ENCODE measurements at regions not wholly inside any gene's neighbourhood (a gene's known extent, or its start where the extent isn't known, plus 50 kb on each side); places are given as distances from the start of the nearest gene placed in this dataset.

DNA sequence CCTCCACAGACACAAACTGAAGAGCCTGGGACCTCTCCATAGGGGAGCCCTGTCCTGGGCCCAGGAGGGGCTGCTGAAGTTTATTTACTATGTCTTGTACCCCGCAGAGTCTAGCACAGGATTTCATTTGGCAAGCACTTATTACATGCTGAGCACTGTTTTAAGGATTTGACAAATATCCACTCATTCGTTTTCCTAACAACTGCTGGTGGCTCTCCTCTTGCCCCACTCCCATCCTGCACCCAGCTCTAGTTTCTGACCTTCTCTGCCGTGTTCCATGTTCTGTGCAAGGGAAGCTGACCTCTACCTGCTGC, 127.0 kb upstream of the MAFB start:
- H4K91ac ChIP-seq (ENCODE audit: low read depth, low read length, poor library complexity): no peak overlapping the region
- H2BK15ac ChIP-seq (ENCODE audit: low read length): no peak overlapping the region
- H4K8ac ChIP-seq (ENCODE audit: low read depth, low read length): no peak overlapping the region
- no peak overlapping the region for H3K4me3 ChIP-seq (ENCODE audit: low read length in 2 of 2)
- H2BK5ac ChIP-seq (ENCODE audit: low read length): no peak overlapping the region
- no peak overlapping the region for H3K9ac ChIP-seq (ENCODE audit: low read depth, low read length, poor library complexity)
- no peak overlapping the region for H3K27ac ChIP-seq (replicated peaks; ENCODE audit: low read length)
- no peaks in the 10 kb centered on the region for H3K27me3 ChIP-seq (ENCODE audit: control insufficient read depth in 3 of 3, insufficient read depth in 3 of 3, low read depth in 1 of 3, low read length in 3 of 3)
- H2BK12ac ChIP-seq (ENCODE audit: low read length): no peak overlapping the region
- no peak overlapping the region for H2AK5ac ChIP-seq (ENCODE audit: low read depth, low read length)
- peaks cover 0 to under 1% of the 10 kb centered on the region in 2 donors for H3K9me3 ChIP-seq (replicated peaks in 1 of 2; ENCODE audit: control insufficient read depth in 2 of 2, insufficient read depth in 1 of 2, low read depth in 1 of 2, low read length in 2 of 2)
- peaks cover 0 to 2% of the 10 kb centered on the region in 2 donors for H3K4me1 ChIP-seq (ENCODE audit: control insufficient read depth in 2 of 2, insufficient read depth in 1 of 2, low read depth in 1 of 2, low read length in 2 of 2)
- H3K4ac ChIP-seq (ENCODE audit: low read length): no peak overlapping the region
- no peak overlapping the region for H2AFZ ChIP-seq (ENCODE audit: low read length)
- no peak overlapping the region for H3K4me2 ChIP-seq (ENCODE audit: insufficient read depth, low read length, poor library complexity, severe bottlenecking)
- H3K23ac ChIP-seq (ENCODE audit: low read depth, low read length, poor library complexity): no peak overlapping the region
- no peaks in the 10 kb centered on the region for H3K79me1 ChIP-seq (ENCODE audit: low read depth, low read length)
- DNase-seq (ENCODE audit: low spot score): no peak
- H2BK120ac ChIP-seq (ENCODE audit: low read depth, low read length): no peak overlapping the region
- H3K36me3 ChIP-seq (replicated peaks in 1 of 2; ENCODE audit: control insufficient read depth in 2 of 2, insufficient read depth in 2 of 2, low read length in 2 of 2): no peaks in the 10 kb centered on the region
- no peak overlapping the region for H3K14ac ChIP-seq (ENCODE audit: low read length)
- WGBS, 2 donors (ENCODE audit: extremely low coverage in 2 of 2, insufficient read length in 2 of 2, insufficient replicate concordance in 1 of 2): no CpG with 5 or more reads among the region's 3 CpGs
- H3K18ac ChIP-seq (ENCODE audit: low read length): peak overlapping the region; percentile 21

DNA sequence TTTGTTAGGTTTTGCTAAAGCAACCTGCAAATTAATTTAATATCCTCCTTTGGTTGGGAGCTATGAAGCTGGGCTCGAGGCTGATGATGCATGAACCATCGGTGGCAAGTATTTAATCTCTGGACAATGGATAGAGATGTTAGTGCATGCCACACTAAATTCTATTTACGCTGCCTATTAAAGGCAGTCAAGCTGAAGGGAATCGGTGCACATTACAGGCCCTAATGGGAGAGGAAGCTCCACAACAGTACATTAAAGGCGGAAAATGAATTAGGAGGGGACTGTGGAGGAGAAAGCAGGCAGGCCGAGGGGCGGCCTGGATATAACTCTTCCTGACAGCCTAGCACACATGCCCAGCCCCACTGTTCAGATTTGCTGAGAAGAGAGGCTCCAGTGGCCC, 132.4 kb upstream of the MAFB start:
- Histone ChIP-seq H3K27me3 (ENCODE audit: control insufficient read depth in 3 of 3, insufficient read depth in 3 of 3, low read depth in 1 of 3, low read length in 3 of 3) (no peaks in the 10 kb centered on the region), H3K79me1 (ENCODE audit: low read depth, low read length) (no peaks in the 10 kb centered on the region), H3K9me3 (replicated peaks in 1 of 2; ENCODE audit: control insufficient read depth in 2 of 2, insufficient read depth in 1 of 2, low read depth in 1 of 2, low read length in 2 of 2) (no peaks in the 10 kb centered on the region), H2BK12ac (ENCODE audit: low read length) (no peak overlapping the region), H3K4me2 (ENCODE audit: insufficient read depth, low read length, poor library complexity, severe bottlenecking) (no peak overlapping the region), H3K36me3 (replicated peaks in 1 of 2; ENCODE audit: control insufficient read depth in 2 of 2, insufficient read depth in 2 of 2, low read length in 2 of 2) (no peaks in the 10 kb centered on the region), H2AK5ac (ENCODE audit: low read depth, low read length) (no peak overlapping the region), H2BK120ac (ENCODE audit: low read depth, low read length) (no peak overlapping the region), H3K23ac (ENCODE audit: low read depth, low read length, poor library complexity) (no peak overlapping the region), H2BK5ac (ENCODE audit: low read length) (no peak overlapping the region), H3K4ac (ENCODE audit: low read length) (no peak overlapping the region), H3K9ac (ENCODE audit: low read depth, low read length, poor library complexity) (no peak overlapping the region), H4K91ac (ENCODE audit: low read depth, low read length, poor library complexity) (no peak overlapping the region), H2AFZ (ENCODE audit: low read length) (no peak overlapping the region), H4K8ac (ENCODE audit: low read depth, low read length) (no peak overlapping the region), H3K4me1 (ENCODE audit: control insufficient read depth in 2 of 2, insufficient read depth in 1 of 2, low read depth in 1 of 2, low read length in 2 of 2) (no peaks in the 10 kb centered on the region), H3K14ac (ENCODE audit: low read length) (no peak overlapping the region), H3K18ac (ENCODE audit: low read length) (no peak overlapping the region), H2BK15ac (ENCODE audit: low read length) (no peak overlapping the region), H3K4me3 (ENCODE audit: low read length in 2 of 2) (no peak overlapping the region), H3K27ac (replicated peaks; ENCODE audit: low read length) (no peak overlapping the region)
- WGBS, 2 donors (ENCODE audit: extremely low coverage in 2 of 2, insufficient read length in 2 of 2, insufficient replicate concordance in 1 of 2): no CpG with 5 or more reads among the region's 7 CpGs
- DNase-seq (ENCODE audit: low spot score): no peak

DNA sequence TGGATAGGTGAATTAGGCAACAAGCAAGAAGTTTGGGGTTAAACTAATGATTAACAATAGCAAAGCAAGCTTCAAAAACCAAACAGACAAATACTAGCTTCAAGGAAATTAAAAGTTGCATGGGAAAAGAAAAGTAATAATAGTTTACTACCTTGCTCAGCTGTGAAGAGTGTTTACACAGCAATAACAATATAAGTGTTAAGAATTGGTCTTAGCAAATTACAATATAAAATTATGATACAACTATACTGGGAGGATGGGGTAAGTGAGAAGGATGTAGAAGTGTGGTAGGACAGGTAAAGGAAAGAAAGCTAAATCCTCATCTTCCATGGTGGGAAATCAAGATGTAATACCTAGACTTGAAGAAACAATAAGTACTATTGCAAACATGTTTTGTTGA, 137.7 kb upstream of the MAFB start:
- H3K4me3 ChIP-seq (ENCODE audit: low read length in 2 of 2): no peak overlapping the region
- no peak for DNase-seq (ENCODE audit: low spot score)
- H2BK12ac ChIP-seq (ENCODE audit: low read length): no peak overlapping the region
- no peak overlapping the region for H3K4me2 ChIP-seq (ENCODE audit: insufficient read depth, low read length, poor library complexity, severe bottlenecking)
- no peak overlapping the region for H3K4ac ChIP-seq (ENCODE audit: low read length)
- H4K91ac ChIP-seq (ENCODE audit: low read depth, low read length, poor library complexity): no peak overlapping the region
- no peaks in the 10 kb centered on the region for H3K9me3 ChIP-seq (replicated peaks in 1 of 2; ENCODE audit: control insufficient read depth in 2 of 2, insufficient read depth in 1 of 2, low read depth in 1 of 2, low read length in 2 of 2)
- H2BK120ac ChIP-seq (ENCODE audit: low read depth, low read length): no peak overlapping the region
- no peak overlapping the region for H3K14ac ChIP-seq (ENCODE audit: low read length)
- no peaks in the 10 kb centered on the region for H3K79me1 ChIP-seq (ENCODE audit: low read depth, low read length)
- H3K18ac ChIP-seq (ENCODE audit: low read length): no peak overlapping the region
- H4K8ac ChIP-seq (ENCODE audit: low read depth, low read length): no peak overlapping the region
- H3K27me3 ChIP-seq (ENCODE audit: control insufficient read depth in 3 of 3, insufficient read depth in 3 of 3, low read depth in 1 of 3, low read length in 3 of 3): no peaks in the 10 kb centered on the region
- H2BK5ac ChIP-seq (ENCODE audit: low read length): no peak overlapping the region
- no peak overlapping the region for H2BK15ac ChIP-seq (ENCODE audit: low read length)
- no peaks in the 10 kb centered on the region for H3K36me3 ChIP-seq (replicated peaks in 1 of 2; ENCODE audit: control insufficient read depth in 2 of 2, insufficient read depth in 2 of 2, low read length in 2 of 2)
- H3K4me1 ChIP-seq (ENCODE audit: control insufficient read depth in 2 of 2, insufficient read depth in 1 of 2, low read depth in 1 of 2, low read length in 2 of 2): peaks cover 0 to 2% of the 10 kb centered on the region in 2 donors
- H3K9ac ChIP-seq (ENCODE audit: low read depth, low read length, poor library complexity): no peak overlapping the region
- H2AK5ac ChIP-seq (ENCODE audit: low read depth, low read length): no peak overlapping the region
- H3K23ac ChIP-seq (ENCODE audit: low read depth, low read length, poor library complexity): no peak overlapping the region
- H2AFZ ChIP-seq (ENCODE audit: low read length): no peak overlapping the region
- H3K27ac ChIP-seq (replicated peaks; ENCODE audit: low read length): no peak overlapping the region

DNA sequence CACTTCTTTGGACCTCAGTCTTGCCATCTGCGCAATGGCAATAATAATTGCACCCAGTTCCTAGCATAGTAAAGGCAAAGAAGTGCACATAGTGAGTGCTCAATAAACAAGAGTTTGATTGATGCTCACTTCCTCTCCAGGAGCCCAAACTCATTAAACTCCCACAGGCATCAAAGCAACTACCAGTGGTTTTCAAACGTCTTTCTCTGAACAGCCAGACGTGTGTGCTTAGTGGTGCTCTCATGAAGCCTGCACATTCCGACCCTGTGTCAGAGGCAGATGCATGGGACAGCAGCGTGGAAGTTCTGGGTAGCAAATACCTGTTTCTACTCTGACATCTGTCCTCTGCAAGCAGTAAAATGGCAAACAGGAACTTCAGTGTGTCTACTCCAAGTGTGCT, 146.3 kb upstream of the MAFB start:
- WGBS, 2 donors (ENCODE audit: extremely low coverage in 2 of 2, insufficient read length in 2 of 2, insufficient replicate concordance in 1 of 2): no CpG with 5 or more reads among the region's 5 CpGs
- Histone ChIP-seq H3K9me3 (replicated peaks in 1 of 2; ENCODE audit: control insufficient read depth in 2 of 2, insufficient read depth in 1 of 2, low read depth in 1 of 2, low read length in 2 of 2) (no peaks in the 10 kb centered on the region), H2AFZ (ENCODE audit: low read length) (no peak overlapping the region), H3K79me1 (ENCODE audit: low read depth, low read length) (no peaks in the 10 kb centered on the region), H4K91ac (ENCODE audit: low read depth, low read length, poor library complexity) (no peak overlapping the region), H3K23ac (ENCODE audit: low read depth, low read length, poor library complexity) (no peak overlapping the region), H3K18ac (ENCODE audit: low read length) (peak overlapping the region; percentile 46), H2BK120ac (ENCODE audit: low read depth, low read length) (no peak overlapping the region), H2BK5ac (ENCODE audit: low read length) (no peak overlapping the region), H3K4me1 (ENCODE audit: control insufficient read depth in 2 of 2, insufficient read depth in 1 of 2, low read depth in 1 of 2, low read length in 2 of 2) (peaks cover 0 to 2% of the 10 kb centered on the region in 2 donors), H4K8ac (ENCODE audit: low read depth, low read length) (no peak overlapping the region), H3K4me2 (ENCODE audit: insufficient read depth, low read length, poor library complexity, severe bottlenecking) (no peak overlapping the region), H3K4me3 (ENCODE audit: low read length in 2 of 2) (no peak overlapping the region), H2BK15ac (ENCODE audit: low read length) (no peak overlapping the region), H3K27me3 (ENCODE audit: control insufficient read depth in 3 of 3, insufficient read depth in 3 of 3, low read depth in 1 of 3, low read length in 3 of 3) (no peaks in the 10 kb centered on the region), H2BK12ac (ENCODE audit: low read length) (no peak overlapping the region), H3K36me3 (replicated peaks in 1 of 2; ENCODE audit: control insufficient read depth in 2 of 2, insufficient read depth in 2 of 2, low read length in 2 of 2) (no peaks in the 10 kb centered on the region), H3K4ac (ENCODE audit: low read length) (no peak overlapping the region), H3K9ac (ENCODE audit: low read depth, low read length, poor library complexity) (peak overlapping the region; percentile 7), H3K27ac (replicated peaks; ENCODE audit: low read length) (no peak overlapping the region), H3K14ac (ENCODE audit: low read length) (peak overlapping the region; percentile 79), H2AK5ac (ENCODE audit: low read depth, low read length) (no peak overlapping the region)
- DNase-seq (ENCODE audit: low spot score): no peak

Measured in neuronal stem cell (in vitro differentiated cells).